Gastrocnemius medialis (tissue), 4 donors: ENCODE measurements at regions not wholly inside any gene's neighbourhood (a gene's known extent, or its start where the extent isn't known, plus 50 kb on each side); places are given as distances from the start of the nearest gene placed in this dataset.

Source experiments
- CTCF ChIP-seq, 5 experiments: fragments of 450-650 bp in 3 of 5; fragments of 200-600 bp in 2 of 5; sonication (generic) in 2 of 5; IDR thresholded peaks in 4 of 5; conservative IDR thresholded peaks in 1 of 5; 1 replicate in 4 of 5; 2 replicates in 1 of 5; pipeline ENCODE4 v1.5.1; 2016 to 2019; ENCODE audit warnings: antibody characterized with exemption in 5 of 5, mild to moderate bottlenecking in 3 of 5, moderate library complexity in 3 of 5
- POLR2A ChIP-seq, 2 donors: fragments of 450-650 bp; IDR thresholded peaks; one replicate each; pipeline ENCODE4 v1.6.1; 2017; ENCODE audit warnings: antibody characterized with exemption in 2 of 2, mild to moderate bottlenecking in 2 of 2, moderate library complexity in 2 of 2

GRCh38 chr9:97791542-97791941 lies 61.5 kb upstream of the FOXE1 start:
- TF ChIP-seq CTCF (IDR thresholded peaks at IDR 0.05 in 4 of 5, conservative IDR thresholded peaks at IDR 0.05 in 1 of 5) (no peak), POLR2A (IDR thresholded peaks at IDR 0.05) (no peak)
